HCT116 (cell line): ENCODE measurements at regions not wholly inside any gene's neighbourhood (a gene's known extent, or its start where the extent isn't known, plus 50 kb on each side); places are given as distances from the start of the nearest gene placed in this dataset.
"Not testable (repeated sequence)": the region's sequence is repeated elsewhere in the genome, so short reads cannot be mapped to it uniquely, and the experiment has no call there.

Experiments used
- YY1 ChIP-seq: IDR thresholded peaks from 2 replicates; pipeline ENCODE4 v1.6.1; 2011; ENCODE audit warnings: low read length, low read depth, moderate library complexity, mild to moderate bottlenecking; ENCODE audit not compliant: insufficient replicate concordance; ENCODE audit errors: extremely low read depth
- TF ChIP-seq, protein P1 (sequence below), 3 experiments: fragments of 200-600 bp in 1 of 3; sonication (generic) in 1 of 3; IDR thresholded peaks in 2 of 3; conservative IDR thresholded peaks in 1 of 3; 2 replicates each; pipeline ENCODE4 v1.5.1; 2012 to 2017; ENCODE audit warnings: low read depth in 2 of 3, low read length in 2 of 3, antibody characterized with exemption in 1 of 3, borderline replicate concordance in 1 of 3, control low read depth in 1 of 3, mild to moderate bottlenecking in 1 of 3, mixed read lengths in 1 of 3, mixed run types in 1 of 3, moderate library complexity in 1 of 3; ENCODE audit not compliant: insufficient read depth in 1 of 3

- TF ChIP-seq, protein P1, sequence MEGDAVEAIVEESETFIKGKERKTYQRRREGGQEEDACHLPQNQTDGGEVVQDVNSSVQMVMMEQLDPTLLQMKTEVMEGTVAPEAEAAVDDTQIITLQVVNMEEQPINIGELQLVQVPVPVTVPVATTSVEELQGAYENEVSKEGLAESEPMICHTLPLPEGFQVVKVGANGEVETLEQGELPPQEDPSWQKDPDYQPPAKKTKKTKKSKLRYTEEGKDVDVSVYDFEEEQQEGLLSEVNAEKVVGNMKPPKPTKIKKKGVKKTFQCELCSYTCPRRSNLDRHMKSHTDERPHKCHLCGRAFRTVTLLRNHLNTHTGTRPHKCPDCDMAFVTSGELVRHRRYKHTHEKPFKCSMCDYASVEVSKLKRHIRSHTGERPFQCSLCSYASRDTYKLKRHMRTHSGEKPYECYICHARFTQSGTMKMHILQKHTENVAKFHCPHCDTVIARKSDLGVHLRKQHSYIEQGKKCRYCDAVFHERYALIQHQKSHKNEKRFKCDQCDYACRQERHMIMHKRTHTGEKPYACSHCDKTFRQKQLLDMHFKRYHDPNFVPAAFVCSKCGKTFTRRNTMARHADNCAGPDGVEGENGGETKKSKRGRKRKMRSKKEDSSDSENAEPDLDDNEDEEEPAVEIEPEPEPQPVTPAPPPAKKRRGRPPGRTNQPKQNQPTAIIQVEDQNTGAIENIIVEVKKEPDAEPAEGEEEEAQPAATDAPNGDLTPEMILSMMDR (IDR thresholded peaks at IDR 0.05 in 2 of 3, conservative IDR thresholded peaks at IDR 0.05 in 1 of 3; ENCODE audit: borderline replicate concordance in 1 of 3, insufficient read depth in 1 of 3, low read depth in 2 of 3, low read length in 2 of 3), result not testable (repeated sequence)
- TF ChIP-seq YY1, result not testable (repeated sequence)
Observed at GRCh38 chr15:21024235-21024987, 158.3 kb upstream of the POTEB2 start.
